GM18520 (cell line): ENCODE measurements at regions not wholly inside any gene's neighbourhood (a gene's known extent, or its start where the extent isn't known, plus 50 kb on each side); places are given as distances from the start of the nearest gene placed in this dataset.

Experiments used
- ATAC-seq: cut with Tn5 transposase; IDR thresholded peaks from one replicate; pipeline ENCODE4 v1.9.1; 2021; ENCODE audit not compliant: unreplicated experiment

GRCh38 chr6:137754366-137754765 lies 112.7 kb upstream of the TNFAIP3 start:
- no peak for ATAC-seq

GRCh38 chr6:137754866-137755265 lies 112.2 kb upstream of the TNFAIP3 start:
- no peak for ATAC-seq

GRCh38 chr6:137755284-137755683 lies 111.8 kb upstream of the TNFAIP3 start:
- ATAC-seq = no peak

- no peak for ATAC-seq
Measured at GRCh38 chr6:137756788-137757187, 110.3 kb upstream of the TNFAIP3 start.

DNA sequence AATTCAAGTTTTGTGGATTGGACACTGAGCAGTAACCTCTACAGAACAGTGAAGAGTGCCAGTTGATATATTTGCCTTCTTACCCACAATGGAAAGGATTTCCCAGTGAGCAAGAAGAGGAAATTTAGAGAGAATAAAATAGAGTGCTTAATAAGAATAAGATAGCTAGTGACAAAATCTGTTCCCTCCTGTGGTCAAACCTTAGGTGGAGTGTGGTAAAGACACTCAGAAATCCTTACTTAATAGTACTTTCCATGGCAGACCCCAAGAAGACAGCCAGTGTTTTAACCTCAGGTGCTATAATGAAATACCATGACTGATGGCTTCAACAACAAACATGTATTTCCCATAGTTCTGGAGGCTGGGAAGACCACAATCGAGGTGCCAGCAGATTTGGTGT lies 108.4 kb upstream of the TNFAIP3 start:
- no peak for ATAC-seq

DNA sequence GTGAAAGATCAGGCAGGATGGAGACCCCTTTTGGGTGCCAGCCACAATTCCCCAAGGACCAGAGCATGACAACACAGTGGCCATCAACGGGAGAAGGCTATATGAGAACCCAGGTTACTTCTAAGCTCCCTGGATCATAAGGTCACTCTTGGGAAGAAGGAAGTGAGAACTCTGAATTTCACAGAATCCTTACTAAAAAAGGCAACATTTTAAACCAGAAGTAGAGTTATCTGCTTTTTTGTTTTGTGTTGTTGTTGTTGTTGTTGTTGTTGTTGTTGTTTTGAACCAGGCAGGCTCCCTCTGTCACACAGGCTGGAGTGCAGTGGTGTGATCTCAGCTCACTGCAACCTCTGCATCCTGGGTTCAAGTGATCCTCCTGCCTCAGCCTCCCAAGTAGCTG lies 107.4 kb upstream of the TNFAIP3 start:
- no peak for ATAC-seq

DNA sequence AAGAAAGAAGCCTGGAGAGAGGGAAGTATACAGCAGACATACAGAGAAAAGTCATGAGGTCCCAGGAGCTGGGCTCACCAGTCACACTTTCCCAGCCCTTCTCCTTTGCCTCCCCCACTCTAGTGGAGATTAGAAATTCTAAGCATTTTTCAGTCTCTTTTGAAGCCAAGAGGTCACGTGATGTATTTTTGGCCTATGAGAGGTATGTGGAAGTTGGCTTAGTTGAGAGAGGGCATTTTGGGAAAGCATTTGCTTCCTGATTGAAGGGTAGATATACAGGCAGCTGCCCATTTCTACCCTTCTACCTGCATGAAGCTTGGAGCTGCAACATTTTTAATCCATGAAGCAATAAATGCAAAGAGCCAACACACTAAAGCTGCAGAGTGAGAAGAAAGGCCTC lies 106.0 kb upstream of the TNFAIP3 start:
- no peak for ATAC-seq

DNA sequence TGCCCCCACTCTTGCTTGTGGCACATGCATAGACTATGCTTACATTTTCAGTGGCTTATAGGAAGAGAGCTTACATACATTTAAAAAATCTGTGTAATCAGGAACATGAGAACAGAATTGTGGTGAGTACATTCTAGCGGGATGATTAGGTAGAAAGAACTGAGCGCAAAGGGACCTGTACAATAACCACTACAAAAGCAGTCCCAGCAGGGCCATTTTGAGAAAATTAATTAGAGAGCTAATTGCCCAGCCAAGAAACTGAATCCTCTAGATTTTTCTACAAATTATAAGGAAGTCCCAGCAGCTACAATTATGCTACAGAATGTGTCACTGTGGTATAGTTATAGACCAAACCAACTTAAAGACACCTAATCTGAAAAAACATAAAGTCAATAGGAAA lies 105.6 kb upstream of the TNFAIP3 start:
- ATAC-seq = no peak

- ATAC-seq = no peak
Measured at GRCh38 chr6:137762168-137763090, 104.6 kb upstream of the TNFAIP3 start.

DNA sequence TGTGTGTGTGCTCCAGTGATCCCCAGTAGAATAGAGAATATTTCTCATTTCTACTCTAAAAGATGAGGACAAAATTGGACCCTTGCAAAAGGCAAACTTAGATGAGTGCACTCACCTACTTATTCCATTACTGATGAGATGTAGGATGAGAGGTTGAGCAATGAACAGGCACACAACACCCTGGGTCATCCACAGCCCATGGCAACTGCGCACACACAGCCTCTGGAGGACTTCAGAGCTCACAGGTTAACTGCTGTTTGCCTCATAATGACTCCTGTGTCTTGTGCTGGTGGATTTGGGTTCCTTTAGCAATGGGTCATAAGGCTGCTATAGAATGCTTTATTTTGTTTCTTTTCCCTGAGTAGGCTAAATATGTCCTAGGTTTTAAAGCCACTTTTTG lies 103.6 kb upstream of the TNFAIP3 start:
- no peak for ATAC-seq

- ATAC-seq = no peak
Measured at GRCh38 chr6:137763886-137764285, 103.2 kb upstream of the TNFAIP3 start.

- no peak for ATAC-seq
Measured at GRCh38 chr6:137764464-137764863, 102.6 kb upstream of the TNFAIP3 start.

DNA sequence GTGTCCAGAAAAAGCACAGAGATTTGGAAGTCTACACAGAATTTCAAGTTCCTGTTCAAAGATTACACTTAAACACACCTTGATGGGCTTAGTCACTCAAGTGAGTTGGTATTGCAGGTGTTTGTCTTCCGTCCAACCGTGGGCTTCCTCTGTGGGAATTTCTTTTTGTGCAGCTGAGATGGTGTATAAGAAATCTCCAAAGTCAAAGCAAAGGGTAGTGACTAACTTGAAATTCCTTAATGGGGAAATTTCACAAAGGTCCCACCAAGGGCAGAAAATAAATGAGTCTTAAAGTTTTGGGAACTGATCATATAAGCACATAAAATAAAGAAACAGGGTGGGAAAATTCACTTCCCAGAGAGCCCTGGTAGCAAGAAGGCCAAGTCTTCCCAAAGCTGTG lies 102.0 kb upstream of the TNFAIP3 start:
- no peak for ATAC-seq

DNA sequence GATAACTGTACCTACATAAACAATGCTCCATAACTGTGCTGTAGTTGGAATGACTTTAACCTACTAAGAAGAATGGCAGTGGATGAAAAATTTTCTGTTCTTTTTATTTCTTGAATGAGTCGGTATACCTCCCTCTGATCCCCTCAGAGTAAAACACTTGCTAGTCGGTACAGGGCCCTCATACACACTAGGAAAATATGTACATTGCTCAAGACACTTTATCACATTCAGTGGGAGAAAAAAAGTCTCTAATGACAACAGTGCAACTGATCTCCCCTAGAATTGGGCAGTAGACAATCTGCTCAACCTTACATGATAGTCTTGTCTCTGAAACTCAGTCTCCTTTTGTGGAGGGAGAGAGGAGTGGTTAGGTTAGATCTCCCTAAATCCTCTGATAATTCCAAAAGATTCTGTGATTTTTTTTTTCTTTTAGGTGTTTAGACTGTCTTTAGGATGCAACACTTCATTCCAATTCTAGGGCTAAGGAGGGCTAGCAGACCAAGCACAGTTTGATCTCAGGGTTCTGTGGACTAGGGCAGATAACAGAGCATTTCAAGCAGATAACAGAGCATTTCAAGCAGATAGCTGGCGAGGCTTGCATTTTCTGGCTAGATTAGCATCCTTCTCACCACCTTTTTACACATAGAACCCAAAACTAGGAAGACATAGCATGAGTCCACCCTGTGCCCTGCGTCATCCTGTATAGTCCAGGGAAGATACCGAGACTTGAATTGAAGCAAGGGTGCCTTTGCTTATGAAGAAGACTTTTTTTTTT lies 100.3 kb upstream of the TNFAIP3 start:
- no peak for ATAC-seq

- ATAC-seq = no peak
Measured at GRCh38 chr6:137767465-137767864, 99.6 kb upstream of the TNFAIP3 start.

DNA sequence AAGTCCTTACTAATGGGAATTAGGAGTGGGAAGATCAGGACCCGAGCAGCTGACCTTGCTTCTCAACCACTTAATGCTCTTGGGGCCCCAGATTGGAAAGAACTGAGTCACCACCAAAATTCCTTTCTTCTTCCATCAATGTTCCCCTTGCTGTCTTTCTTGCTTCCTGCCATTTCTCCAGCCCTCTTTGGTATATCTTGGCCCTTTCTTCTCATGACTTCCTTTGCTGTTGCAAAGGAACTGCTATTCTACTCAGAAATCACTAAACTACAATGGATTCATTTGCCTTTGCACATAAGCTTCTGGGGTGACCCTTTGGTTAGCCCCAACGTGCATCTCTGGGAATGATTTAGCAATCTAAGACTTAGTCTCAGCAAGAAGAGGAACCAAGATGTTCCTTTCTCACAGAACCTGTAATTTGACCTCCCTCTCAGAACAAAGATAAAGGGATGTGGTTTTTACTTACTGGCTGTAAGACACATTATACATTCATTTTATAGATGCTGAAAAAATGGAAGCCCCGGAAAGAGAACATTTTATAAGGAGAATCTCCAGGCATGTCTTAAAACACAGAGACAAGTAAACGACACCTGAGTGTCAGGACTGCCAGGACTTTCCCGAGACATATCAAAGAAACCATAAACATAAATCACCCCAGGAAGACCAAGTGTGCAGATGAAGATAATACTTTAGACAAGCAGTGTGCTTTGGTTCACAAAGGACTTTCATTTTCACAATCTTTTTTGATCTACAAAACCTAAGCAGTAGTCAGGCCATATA lies 99.0 kb upstream of the TNFAIP3 start:
- ATAC-seq = no peak

DNA sequence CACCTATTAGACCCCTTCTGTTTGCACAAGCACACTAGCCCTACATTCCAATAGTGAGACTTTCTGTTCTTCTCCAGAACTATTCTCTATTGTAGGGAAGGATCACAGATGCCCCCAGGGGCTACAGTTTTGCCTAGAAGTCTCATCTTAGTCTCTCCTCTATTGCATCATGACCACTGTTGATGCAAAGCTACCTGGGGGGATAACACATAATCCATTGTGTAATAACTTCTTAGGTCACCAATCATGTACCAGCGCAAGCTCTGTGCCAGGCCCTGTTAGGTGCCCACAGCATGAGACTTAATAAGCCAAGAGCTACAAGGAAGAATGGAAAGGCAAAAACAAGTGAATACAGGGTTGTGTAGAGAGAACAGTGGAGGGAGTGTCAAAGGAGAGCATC lies 98.1 kb upstream of the TNFAIP3 start:
- ATAC-seq = no peak

DNA sequence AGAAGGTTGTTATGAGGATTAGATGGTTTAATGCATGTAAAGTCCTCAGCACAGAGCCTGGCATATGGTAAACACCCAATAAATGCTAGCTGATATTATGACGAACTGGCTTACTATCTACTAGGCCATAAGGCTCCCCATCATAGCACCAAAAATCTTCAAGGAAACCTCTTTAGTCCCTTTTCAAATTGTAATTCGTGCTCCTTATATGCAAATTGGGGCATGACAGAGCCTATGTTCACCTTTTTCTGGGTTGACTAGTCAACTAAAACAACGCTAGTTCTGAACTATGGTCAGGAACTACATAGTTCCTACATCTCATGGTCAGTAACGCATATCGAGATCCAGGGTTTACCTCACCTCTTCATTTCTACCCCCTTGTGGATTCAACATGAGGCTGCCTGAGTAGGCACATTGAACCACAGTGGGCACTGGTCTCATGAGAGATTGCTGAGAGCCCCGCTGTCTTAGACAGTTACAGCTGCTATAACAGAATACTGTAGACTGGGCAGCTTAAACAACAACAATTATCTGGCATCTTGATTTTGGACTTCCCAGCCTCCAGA lies 97.2 kb upstream of the TNFAIP3 start:
- no peak for ATAC-seq

GRCh38 chr6:137772541-137773250 lies 94.4 kb upstream of the TNFAIP3 start:
- no peak for ATAC-seq

DNA sequence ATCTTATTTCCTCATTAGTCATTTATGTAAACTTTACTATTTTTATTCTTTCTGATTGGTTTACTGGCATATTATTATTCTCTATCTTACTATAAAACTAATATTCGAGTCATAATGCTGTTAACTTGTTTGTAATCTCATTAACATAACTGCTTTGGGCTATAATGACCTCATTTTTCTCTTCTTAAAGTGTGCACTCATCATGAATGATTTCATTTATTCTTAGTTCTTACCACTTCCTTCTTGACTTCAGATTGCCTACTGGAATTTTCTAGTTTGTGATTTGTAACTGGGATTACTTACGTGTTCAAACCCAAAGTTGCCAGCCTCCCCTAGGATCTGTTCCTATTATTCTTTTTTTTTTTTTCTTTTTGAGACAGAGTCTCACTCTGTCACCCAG lies 91.8 kb upstream of the TNFAIP3 start:
- ATAC-seq = no peak
